Nephron (organoid): ENCODE measurements at regions not wholly inside any gene's neighbourhood (a gene's known extent, or its start where the extent isn't known, plus 50 kb on each side); places are given as distances from the start of the nearest gene placed in this dataset.

Source experiments
- H3K27ac Mint-ChIP-seq, 3 experiments: 2 replicates each; pipeline ENCODE4 v1.8.0; 2020; ENCODE audit warnings: mixed read lengths in 3 of 3, mild to moderate bottlenecking in 2 of 3, moderate library complexity in 1 of 3
- H3K27me3 Mint-ChIP-seq: 2 replicates; pipeline ENCODE4 v1.8.0; 2021; ENCODE audit warnings: low read depth, mild to moderate bottlenecking, moderate library complexity, mixed read lengths
- H3K36me3 Mint-ChIP-seq: 2 replicates; pipeline ENCODE4 v1.8.0; 2020; ENCODE audit warnings: low read depth, mixed read lengths
- H3K4me1 Mint-ChIP-seq: 2 replicates; pipeline ENCODE4 v1.8.0; 2020; ENCODE audit warnings: mixed read lengths
- H3K4me3 Mint-ChIP-seq, 3 experiments: 2 replicates each; pipeline ENCODE4 v1.8.0; 2020; ENCODE audit warnings: mild to moderate bottlenecking in 3 of 3, mixed read lengths in 3 of 3, moderate library complexity in 2 of 3
- H3K9me3 Mint-ChIP-seq: 2 replicates; pipeline ENCODE4 v1.8.0; 2020; ENCODE audit warnings: mixed read lengths
- TF ChIP-seq, protein P1 (sequence below), 3 experiments: fragments of 200-600 bp; sonication (generic); IDR thresholded peaks; one replicate each; pipeline ENCODE4 v1.5.0; 2021; ENCODE audit warnings: antibody characterized with exemption in 3 of 3; ENCODE audit not compliant: unreplicated experiment in 3 of 3

DNA sequence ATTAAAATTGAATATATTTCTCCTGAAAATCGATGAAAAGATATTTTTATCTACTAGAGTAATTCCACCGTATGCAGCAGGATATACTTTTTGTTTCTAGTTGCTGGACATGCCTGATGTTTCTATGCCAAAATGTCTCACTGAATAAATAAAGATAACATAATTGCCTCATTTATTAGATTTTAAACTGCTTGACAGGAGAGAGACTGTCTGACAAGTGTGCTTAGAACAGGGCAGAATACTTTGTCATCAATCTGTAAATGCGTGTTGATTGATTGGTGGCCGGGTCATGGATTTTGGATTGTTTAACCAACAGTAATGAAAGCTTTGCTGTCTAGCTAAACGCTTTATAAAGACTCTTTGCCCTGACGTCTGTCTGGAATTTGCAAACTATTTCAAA is 339.0 kb downstream of the CHRM3 start:
- TF ChIP-seq, protein P1, sequence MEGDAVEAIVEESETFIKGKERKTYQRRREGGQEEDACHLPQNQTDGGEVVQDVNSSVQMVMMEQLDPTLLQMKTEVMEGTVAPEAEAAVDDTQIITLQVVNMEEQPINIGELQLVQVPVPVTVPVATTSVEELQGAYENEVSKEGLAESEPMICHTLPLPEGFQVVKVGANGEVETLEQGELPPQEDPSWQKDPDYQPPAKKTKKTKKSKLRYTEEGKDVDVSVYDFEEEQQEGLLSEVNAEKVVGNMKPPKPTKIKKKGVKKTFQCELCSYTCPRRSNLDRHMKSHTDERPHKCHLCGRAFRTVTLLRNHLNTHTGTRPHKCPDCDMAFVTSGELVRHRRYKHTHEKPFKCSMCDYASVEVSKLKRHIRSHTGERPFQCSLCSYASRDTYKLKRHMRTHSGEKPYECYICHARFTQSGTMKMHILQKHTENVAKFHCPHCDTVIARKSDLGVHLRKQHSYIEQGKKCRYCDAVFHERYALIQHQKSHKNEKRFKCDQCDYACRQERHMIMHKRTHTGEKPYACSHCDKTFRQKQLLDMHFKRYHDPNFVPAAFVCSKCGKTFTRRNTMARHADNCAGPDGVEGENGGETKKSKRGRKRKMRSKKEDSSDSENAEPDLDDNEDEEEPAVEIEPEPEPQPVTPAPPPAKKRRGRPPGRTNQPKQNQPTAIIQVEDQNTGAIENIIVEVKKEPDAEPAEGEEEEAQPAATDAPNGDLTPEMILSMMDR (IDR thresholded peaks at IDR 0.05; ENCODE audit: unreplicated experiment in 3 of 3) = no peak
- no peak overlapping the region for H3K4me3 Mint-ChIP-seq
- H3K4me1 Mint-ChIP-seq = peaks cover 8% of the 10 kb centered on the region
- no peak overlapping the region for H3K27ac Mint-ChIP-seq
- H3K9me3 Mint-ChIP-seq = no peaks in the 10 kb centered on the region
- H3K36me3 Mint-ChIP-seq = no peaks in the 10 kb centered on the region
- no peaks in the 10 kb centered on the region for H3K27me3 Mint-ChIP-seq

DNA sequence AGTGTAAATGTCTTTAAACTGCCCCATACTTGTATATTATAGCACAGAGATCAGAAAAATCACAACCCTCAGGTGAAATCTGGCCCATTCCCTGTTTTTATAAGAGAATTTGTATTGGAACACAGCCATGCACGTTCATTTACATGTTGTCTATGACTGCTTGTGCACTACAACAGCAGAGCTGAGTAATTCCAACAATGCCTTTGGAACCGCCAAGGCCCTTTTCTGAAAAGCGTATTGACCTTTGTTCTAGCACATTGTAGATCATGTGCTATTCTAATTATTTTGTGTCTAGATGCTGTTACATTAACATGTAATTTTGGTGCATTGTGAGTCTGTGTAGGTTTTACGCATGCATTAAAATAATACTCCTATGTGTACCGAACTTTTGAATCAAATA is 339.6 kb downstream of the CHRM3 start:
- Mint-ChIP-seq H3K36me3 (no peaks in the 10 kb centered on the region), H3K9me3 (no peaks in the 10 kb centered on the region), H3K27me3 (no peaks in the 10 kb centered on the region), H3K27ac (no peak overlapping the region), H3K4me3 (no peak overlapping the region), H3K4me1 (peaks cover 8% of the 10 kb centered on the region)
- TF ChIP-seq, protein P1 (IDR thresholded peaks at IDR 0.05; ENCODE audit: unreplicated experiment in 3 of 3) = no peak

GRCh38 chr1:239730378-239730777 is 344.0 kb downstream of the CHRM3 start:
- Mint-ChIP-seq H3K27me3 (no peaks in the 10 kb centered on the region), H3K9me3 (no peaks in the 10 kb centered on the region), H3K4me3 (no peak overlapping the region), H3K4me1 (peaks cover 13% of the 10 kb centered on the region), H3K36me3 (no peaks in the 10 kb centered on the region), H3K27ac (no peak overlapping the region)
- TF ChIP-seq, protein P1 (IDR thresholded peaks at IDR 0.05; ENCODE audit: unreplicated experiment in 3 of 3) = no peak

DNA sequence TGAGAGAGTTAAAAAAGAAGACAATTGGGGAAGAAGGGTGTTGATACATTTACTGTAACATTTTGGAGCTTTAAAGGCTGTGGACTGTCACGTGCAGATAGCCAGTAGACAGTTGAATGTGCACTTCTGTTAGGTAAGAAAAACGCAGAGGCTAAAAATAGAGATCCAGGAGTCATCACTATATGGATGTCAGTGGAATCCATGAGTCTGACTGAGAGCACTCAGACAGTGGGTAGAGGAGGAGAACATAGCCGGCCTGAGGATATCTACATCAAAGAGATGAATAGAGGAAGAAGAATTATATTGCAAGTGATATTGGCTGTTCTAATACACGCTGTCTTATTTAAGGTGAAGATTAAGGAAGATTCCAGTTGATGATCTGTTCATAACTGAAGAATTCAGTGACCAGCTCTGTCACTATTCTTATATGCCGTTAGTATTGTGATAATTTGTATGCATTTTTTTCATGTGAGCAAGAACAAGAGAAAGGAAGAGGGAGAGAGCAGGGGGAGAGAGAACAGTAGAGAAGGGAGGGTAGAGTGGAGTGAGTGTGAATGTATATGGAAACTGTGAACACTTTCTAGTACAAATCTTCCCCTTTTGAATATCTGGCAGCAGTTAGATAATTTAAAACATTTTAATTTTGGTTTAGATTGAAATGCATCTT is 344.8 kb downstream of the CHRM3 start:
- H3K9me3 Mint-ChIP-seq = no peaks in the 10 kb centered on the region
- H3K27ac Mint-ChIP-seq = no peak overlapping the region
- H3K4me1 Mint-ChIP-seq = peaks cover 6% of the 10 kb centered on the region
- H3K36me3 Mint-ChIP-seq = no peaks in the 10 kb centered on the region
- no peaks in the 10 kb centered on the region for H3K27me3 Mint-ChIP-seq
- TF ChIP-seq, protein P1 (IDR thresholded peaks at IDR 0.05; ENCODE audit: unreplicated experiment in 3 of 3) = no peak
- no peak overlapping the region for H3K4me3 Mint-ChIP-seq

- no peaks in the 10 kb centered on the region for H3K9me3 Mint-ChIP-seq
- H3K27ac Mint-ChIP-seq = no peak overlapping the region
- H3K4me1 Mint-ChIP-seq = peaks cover 6% of the 10 kb centered on the region
These were observed 346.4 kb downstream of the CHRM3 start for GRCh38 chr1:239732770-239733169.

DNA sequence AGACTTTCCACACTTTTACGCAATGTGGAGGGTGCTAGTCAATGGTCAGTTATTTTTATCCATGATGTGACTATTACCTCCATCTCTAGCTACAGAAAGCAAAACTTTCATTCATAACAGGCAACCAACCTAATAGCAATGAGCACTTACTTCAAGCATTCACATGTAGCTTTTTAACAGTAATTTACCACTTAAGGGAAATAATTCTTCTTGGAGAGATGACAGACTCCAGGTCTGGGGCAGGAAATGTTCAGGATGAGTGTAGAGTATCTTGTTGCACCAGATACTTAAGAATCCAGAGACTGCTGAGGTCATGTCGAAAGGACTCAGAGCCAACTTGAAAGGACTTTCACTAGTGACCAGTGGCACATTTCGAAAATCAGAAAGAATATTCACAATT is 347.6 kb downstream of the CHRM3 start:
- Mint-ChIP-seq H3K4me1 (peaks cover 6% of the 10 kb centered on the region), H3K36me3 (no peaks in the 10 kb centered on the region), H3K27ac (no peak overlapping the region)

More at GRCh38 chr1:239732770-239733169, 346.4 kb downstream of the CHRM3 start:
- Mint-ChIP-seq H3K36me3 (no peaks in the 10 kb centered on the region), H3K27me3 (no peaks in the 10 kb centered on the region), H3K4me3 (no peak overlapping the region)
- TF ChIP-seq, protein P1 (IDR thresholded peaks at IDR 0.05; ENCODE audit: unreplicated experiment in 3 of 3) = no peak

More for the DNA sequence above, 347.6 kb downstream of the CHRM3 start:
- H3K9me3 Mint-ChIP-seq = no peaks in the 10 kb centered on the region
- no peaks in the 10 kb centered on the region for H3K27me3 Mint-ChIP-seq
- H3K4me3 Mint-ChIP-seq = no peak overlapping the region
- TF ChIP-seq, protein P1 (IDR thresholded peaks at IDR 0.05; ENCODE audit: unreplicated experiment in 3 of 3) = no peak
